OCI-LY1 (cell line): ENCODE measurements at regions not wholly inside any gene's neighbourhood (a gene's known extent, or its start where the extent isn't known, plus 50 kb on each side); places are given as distances from the start of the nearest gene placed in this dataset.

Source experiments
- CTCF ChIP-seq: fragments of 200-600 bp; sonication (generic), shearing (Covaris generic); IDR thresholded peaks from 2 replicates; pipeline ENCODE4 v1.5.1; 2017; ENCODE audit warnings: mild to moderate bottlenecking, antibody characterized with exemption, low read length, moderate library complexity, mixed read lengths
- EZH2 ChIP-seq: fragments of 200-600 bp; sonication (generic), shearing (Covaris generic); IDR thresholded peaks from 2 replicates; pipeline ENCODE4 v1.8.0; 2017; ENCODE audit warnings: borderline replicate concordance, mixed run types, mild to moderate bottlenecking, antibody characterized with exemption, low read length, moderate library complexity, mixed read lengths

GRCh38 chr6:14862845-14863244 lies 383.0 kb upstream of the JARID2 start:
- no peak for TF ChIP-seq EZH2
- TF ChIP-seq CTCF = no peak
